Endothelial cell (in vitro differentiated cells): ENCODE measurements at regions not wholly inside any gene's neighbourhood (a gene's known extent, or its start where the extent isn't known, plus 50 kb on each side); places are given as distances from the start of the nearest gene placed in this dataset.

Experiments used
- DNase-seq: peaks from one replicate; pipeline ENCODE4 v3.0.0; 2021; ENCODE audit warnings: low spot score
- H3K27ac Mint-ChIP-seq: one replicate; pipeline ENCODE4 v1.8.0; 2021; ENCODE audit warnings: mixed read lengths, inconsistent platforms; ENCODE audit not compliant: unreplicated experiment
- H3K27me3 Mint-ChIP-seq: one replicate; pipeline ENCODE4 v1.8.0; 2021; ENCODE audit warnings: mild to moderate bottlenecking, moderate library complexity, mixed read lengths, inconsistent platforms; ENCODE audit not compliant: unreplicated experiment
- H3K36me3 Mint-ChIP-seq: one replicate; pipeline ENCODE4 v1.8.0; 2021; ENCODE audit warnings: mild to moderate bottlenecking, low read depth, mixed read lengths, inconsistent platforms; ENCODE audit not compliant: unreplicated experiment
- H3K4me1 Mint-ChIP-seq: one replicate; pipeline ENCODE4 v1.8.0; 2021; ENCODE audit warnings: mild to moderate bottlenecking, mixed read lengths, inconsistent platforms; ENCODE audit not compliant: unreplicated experiment
- H3K4me3 Mint-ChIP-seq: one replicate; pipeline ENCODE4 v1.8.0; 2021; ENCODE audit warnings: mild to moderate bottlenecking, mixed read lengths, inconsistent platforms; ENCODE audit not compliant: unreplicated experiment
- H3K9me3 Mint-ChIP-seq: one replicate; pipeline ENCODE4 v1.8.0; 2021; ENCODE audit warnings: mixed read lengths, inconsistent platforms; ENCODE audit not compliant: unreplicated experiment
- TF ChIP-seq, protein P1 (sequence below): fragments of 200-600 bp; sonication (generic); IDR thresholded peaks from one replicate; pipeline ENCODE4 v1.5.0; 2021; ENCODE audit warnings: antibody characterized with exemption; ENCODE audit not compliant: unreplicated experiment

- DNase-seq = no peak
- peaks cover 2% of the 10 kb centered on the region for H3K27me3 Mint-ChIP-seq
- no peaks in the 10 kb centered on the region for H3K9me3 Mint-ChIP-seq
- H3K27ac Mint-ChIP-seq = no peak overlapping the region
- TF ChIP-seq, protein P1, sequence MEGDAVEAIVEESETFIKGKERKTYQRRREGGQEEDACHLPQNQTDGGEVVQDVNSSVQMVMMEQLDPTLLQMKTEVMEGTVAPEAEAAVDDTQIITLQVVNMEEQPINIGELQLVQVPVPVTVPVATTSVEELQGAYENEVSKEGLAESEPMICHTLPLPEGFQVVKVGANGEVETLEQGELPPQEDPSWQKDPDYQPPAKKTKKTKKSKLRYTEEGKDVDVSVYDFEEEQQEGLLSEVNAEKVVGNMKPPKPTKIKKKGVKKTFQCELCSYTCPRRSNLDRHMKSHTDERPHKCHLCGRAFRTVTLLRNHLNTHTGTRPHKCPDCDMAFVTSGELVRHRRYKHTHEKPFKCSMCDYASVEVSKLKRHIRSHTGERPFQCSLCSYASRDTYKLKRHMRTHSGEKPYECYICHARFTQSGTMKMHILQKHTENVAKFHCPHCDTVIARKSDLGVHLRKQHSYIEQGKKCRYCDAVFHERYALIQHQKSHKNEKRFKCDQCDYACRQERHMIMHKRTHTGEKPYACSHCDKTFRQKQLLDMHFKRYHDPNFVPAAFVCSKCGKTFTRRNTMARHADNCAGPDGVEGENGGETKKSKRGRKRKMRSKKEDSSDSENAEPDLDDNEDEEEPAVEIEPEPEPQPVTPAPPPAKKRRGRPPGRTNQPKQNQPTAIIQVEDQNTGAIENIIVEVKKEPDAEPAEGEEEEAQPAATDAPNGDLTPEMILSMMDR = no peak
- no peaks in the 10 kb centered on the region for H3K4me1 Mint-ChIP-seq
- no peak overlapping the region for H3K4me3 Mint-ChIP-seq
- H3K36me3 Mint-ChIP-seq = no peaks in the 10 kb centered on the region
Measured at GRCh38 chr18:39802648-39803229, 2152.3 kb upstream of the PIK3C3 start.

- Mint-ChIP-seq H3K36me3 (no peaks in the 10 kb centered on the region), H3K4me1 (no peaks in the 10 kb centered on the region), H3K27me3 (peaks cover 2% of the 10 kb centered on the region), H3K27ac (no peak overlapping the region), H3K4me3 (no peak overlapping the region), H3K9me3 (no peaks in the 10 kb centered on the region)
- TF ChIP-seq, protein P1 = no peak
- no peak for DNase-seq
Measured at GRCh38 chr18:39801848-39802247, 2153.2 kb upstream of the PIK3C3 start.

GRCh38 chr18:39801010-39801409 is 2154.0 kb upstream of the PIK3C3 start:
- TF ChIP-seq, protein P1 = no peak
- no peaks in the 10 kb centered on the region for H3K9me3 Mint-ChIP-seq

DNA sequence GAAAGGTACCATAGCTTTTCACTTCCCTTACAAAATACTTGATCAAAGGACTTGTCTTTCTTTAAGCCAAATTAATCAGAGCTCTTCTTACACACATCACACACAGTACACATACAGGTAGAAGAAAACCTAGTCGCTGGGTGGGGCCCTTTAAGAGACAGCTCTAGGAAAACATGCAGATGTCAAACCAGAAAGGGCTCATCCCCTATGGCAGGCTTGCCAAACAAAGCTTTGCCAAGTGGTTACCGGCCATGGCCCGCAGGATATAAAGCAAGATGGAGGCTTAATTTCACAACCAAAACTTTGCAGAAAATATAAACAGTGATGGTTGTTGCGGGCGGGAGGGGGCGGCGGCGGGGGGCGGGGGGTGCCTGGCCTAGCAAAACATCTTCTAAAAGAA is 2156.0 kb upstream of the PIK3C3 start:
- Mint-ChIP-seq H3K27me3 (no peaks in the 10 kb centered on the region), H3K4me1 (no peaks in the 10 kb centered on the region), H3K36me3 (no peaks in the 10 kb centered on the region), H3K4me3 (no peak overlapping the region), H3K9me3 (no peaks in the 10 kb centered on the region), H3K27ac (no peak overlapping the region)
- TF ChIP-seq, protein P1 = no peak
- DNase-seq = no peak

More at GRCh38 chr18:39801010-39801409, 2154.0 kb upstream of the PIK3C3 start:
- no peaks in the 10 kb centered on the region for H3K36me3 Mint-ChIP-seq
- DNase-seq = no peak
- H3K4me1 Mint-ChIP-seq = no peaks in the 10 kb centered on the region
- H3K4me3 Mint-ChIP-seq = no peak overlapping the region
- H3K27me3 Mint-ChIP-seq = no peaks in the 10 kb centered on the region
- no peak overlapping the region for H3K27ac Mint-ChIP-seq

DNA sequence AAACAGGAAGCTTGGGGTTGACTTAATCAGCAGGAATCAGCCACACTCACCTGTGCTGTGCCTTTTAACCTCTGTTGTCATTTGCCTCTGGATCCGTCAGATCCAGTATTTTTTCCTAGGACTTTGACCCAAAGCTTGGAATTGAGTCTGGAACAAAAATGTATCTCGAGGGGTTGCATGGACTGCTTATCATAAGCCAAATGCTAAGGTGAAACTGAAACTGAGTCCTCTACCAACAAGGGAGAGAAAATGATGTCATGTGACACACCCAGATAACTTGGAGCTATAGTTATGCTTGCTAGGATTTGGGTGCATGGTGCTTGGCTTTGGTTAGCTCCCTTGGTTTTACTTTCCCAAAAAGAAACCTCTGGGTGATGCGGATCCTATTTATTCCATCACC is 2158.6 kb upstream of the PIK3C3 start:
- H3K4me3 Mint-ChIP-seq = no peak overlapping the region
- no peaks in the 10 kb centered on the region for H3K36me3 Mint-ChIP-seq
- no peaks in the 10 kb centered on the region for H3K9me3 Mint-ChIP-seq
- H3K4me1 Mint-ChIP-seq = no peaks in the 10 kb centered on the region
- no peak overlapping the region for H3K27ac Mint-ChIP-seq
- H3K27me3 Mint-ChIP-seq = no peaks in the 10 kb centered on the region
- no peak for DNase-seq
- TF ChIP-seq, protein P1 = no peak
